Smooth muscle cell (in vitro differentiated cells): ENCODE measurements at regions not wholly inside any gene's neighbourhood (a gene's known extent, or its start where the extent isn't known, plus 50 kb on each side); places are given as distances from the start of the nearest gene placed in this dataset.

Experiments
- DNase-seq: peaks from one replicate; lab custom pipeline; 2025; ENCODE audit not compliant: unreplicated experiment; lab: John Stamatoyannopoulos, UW
- H2AFZ ChIP-seq: fragments of 200-600 bp; sonication (generic); 2 replicates; pipeline ENCODE4 v1.6.0; 2016; ENCODE audit warnings: antibody characterized with exemption, low read depth, mild to moderate bottlenecking
- H3F3A ChIP-seq: fragments of 200-600 bp; sonication (generic); 2 replicates; pipeline ENCODE4 v1.6.0; 2017; ENCODE audit warnings: antibody characterized with exemption, low read depth
- H3K27ac ChIP-seq: fragments of 200-600 bp; sonication (generic); 2 replicates; pipeline ENCODE4 v1.5.1; 2016; ENCODE audit warnings: low read depth, mild to moderate bottlenecking
- H3K27me3 ChIP-seq: fragments of 200-600 bp; sonication (generic); 2 replicates; pipeline ENCODE4 v1.6.1; 2016; ENCODE audit warnings: low read depth, mild to moderate bottlenecking
- H3K36me3 ChIP-seq: fragments of 200-600 bp; sonication (generic); 2 replicates; pipeline ENCODE4 v1.5.1; 2016; ENCODE audit warnings: low read depth
- H3K4me1 ChIP-seq: fragments of 200-600 bp; sonication (generic); 2 replicates; pipeline ENCODE4 v1.5.1; 2016; ENCODE audit warnings: low read depth
- H3K4me2 ChIP-seq: fragments of 200-600 bp; sonication (generic); 2 replicates; pipeline ENCODE4 v1.6.0; 2016; ENCODE audit warnings: mild to moderate bottlenecking
- H3K4me3 ChIP-seq: fragments of 200-600 bp; sonication (generic); 2 replicates; pipeline ENCODE4 v1.5.1; 2016; ENCODE audit warnings: mild to moderate bottlenecking
- H3K79me2 ChIP-seq: fragments of 200-600 bp; sonication (generic); 2 replicates; pipeline ENCODE4 v1.6.0; 2016; ENCODE audit warnings: low read depth, mild to moderate bottlenecking
- H3K9ac ChIP-seq: fragments of 200-600 bp; sonication (generic); 2 replicates; pipeline ENCODE4 v1.6.0; 2016; ENCODE audit warnings: low read depth
- H3K9me3 ChIP-seq: fragments of 200-600 bp; sonication (generic); replicated peaks from 2 replicates; pipeline ENCODE4 v1.5.1; 2016; ENCODE audit warnings: low read depth
- H4K20me1 ChIP-seq: fragments of 200-600 bp; sonication (generic); 2 replicates; pipeline ENCODE4 v1.6.0; 2016; ENCODE audit warnings: low read depth
- WGBS: methylation state at CpG from one replicate; pipeline ENCODE4 v1.1.7; 2016; ENCODE audit warnings: low lambda C conversion rate; 5-methylcytosine and 5-hydroxymethylcytosine counted together
- TF ChIP-seq, protein P1 (sequence below): fragments of 200-600 bp; sonication (generic); IDR thresholded peaks from 2 replicates; pipeline ENCODE4 v1.5.1; 2017; ENCODE audit warnings: borderline replicate concordance, mild to moderate bottlenecking, antibody characterized with exemption; ENCODE audit not compliant: insufficient read depth, poor library complexity, severe bottlenecking

DNA sequence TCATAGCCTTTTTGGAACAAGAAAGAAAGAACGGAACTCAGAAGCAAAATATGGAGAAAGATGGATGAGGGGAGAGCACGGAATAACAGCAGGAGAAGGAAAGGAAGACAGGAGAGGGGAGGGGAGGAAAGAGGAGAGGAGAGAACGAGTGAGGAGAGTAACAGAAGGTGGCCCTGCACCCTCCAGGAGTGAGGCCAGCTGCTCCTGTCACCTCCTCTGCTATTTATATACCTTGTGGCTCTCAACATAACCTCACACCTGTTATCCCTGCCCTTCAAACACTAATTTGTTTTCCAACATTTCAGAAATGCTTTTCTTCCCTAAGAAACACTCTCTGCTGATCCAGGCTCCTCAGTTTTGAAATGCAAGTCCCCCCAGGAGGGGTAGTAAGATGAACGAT lies 53.4 kb upstream of the ATP2B2 start:
- H3K36me3 ChIP-seq = no peaks in the 10 kb centered on the region
- H4K20me1 ChIP-seq = no peaks in the 10 kb centered on the region
- no peak for DNase-seq
- H3K4me3 ChIP-seq = no peak overlapping the region
- WGBS = 71% methylated on average over 4 of the region's 4 CpGs
- no peaks in the 10 kb centered on the region for H3F3A ChIP-seq
- peaks cover 21% of the 10 kb centered on the region for H3K27me3 ChIP-seq
- no peak overlapping the region for H3K4me2 ChIP-seq
- no peak overlapping the region for H3K27ac ChIP-seq
- TF ChIP-seq, protein P1, sequence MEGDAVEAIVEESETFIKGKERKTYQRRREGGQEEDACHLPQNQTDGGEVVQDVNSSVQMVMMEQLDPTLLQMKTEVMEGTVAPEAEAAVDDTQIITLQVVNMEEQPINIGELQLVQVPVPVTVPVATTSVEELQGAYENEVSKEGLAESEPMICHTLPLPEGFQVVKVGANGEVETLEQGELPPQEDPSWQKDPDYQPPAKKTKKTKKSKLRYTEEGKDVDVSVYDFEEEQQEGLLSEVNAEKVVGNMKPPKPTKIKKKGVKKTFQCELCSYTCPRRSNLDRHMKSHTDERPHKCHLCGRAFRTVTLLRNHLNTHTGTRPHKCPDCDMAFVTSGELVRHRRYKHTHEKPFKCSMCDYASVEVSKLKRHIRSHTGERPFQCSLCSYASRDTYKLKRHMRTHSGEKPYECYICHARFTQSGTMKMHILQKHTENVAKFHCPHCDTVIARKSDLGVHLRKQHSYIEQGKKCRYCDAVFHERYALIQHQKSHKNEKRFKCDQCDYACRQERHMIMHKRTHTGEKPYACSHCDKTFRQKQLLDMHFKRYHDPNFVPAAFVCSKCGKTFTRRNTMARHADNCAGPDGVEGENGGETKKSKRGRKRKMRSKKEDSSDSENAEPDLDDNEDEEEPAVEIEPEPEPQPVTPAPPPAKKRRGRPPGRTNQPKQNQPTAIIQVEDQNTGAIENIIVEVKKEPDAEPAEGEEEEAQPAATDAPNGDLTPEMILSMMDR = no peak
- no peaks in the 10 kb centered on the region for H3K79me2 ChIP-seq
- H3K9ac ChIP-seq = no peak overlapping the region
- H3K4me1 ChIP-seq = peaks cover 11% of the 10 kb centered on the region
- no peak overlapping the region for H2AFZ ChIP-seq
- H3K9me3 ChIP-seq = no peaks in the 10 kb centered on the region

DNA sequence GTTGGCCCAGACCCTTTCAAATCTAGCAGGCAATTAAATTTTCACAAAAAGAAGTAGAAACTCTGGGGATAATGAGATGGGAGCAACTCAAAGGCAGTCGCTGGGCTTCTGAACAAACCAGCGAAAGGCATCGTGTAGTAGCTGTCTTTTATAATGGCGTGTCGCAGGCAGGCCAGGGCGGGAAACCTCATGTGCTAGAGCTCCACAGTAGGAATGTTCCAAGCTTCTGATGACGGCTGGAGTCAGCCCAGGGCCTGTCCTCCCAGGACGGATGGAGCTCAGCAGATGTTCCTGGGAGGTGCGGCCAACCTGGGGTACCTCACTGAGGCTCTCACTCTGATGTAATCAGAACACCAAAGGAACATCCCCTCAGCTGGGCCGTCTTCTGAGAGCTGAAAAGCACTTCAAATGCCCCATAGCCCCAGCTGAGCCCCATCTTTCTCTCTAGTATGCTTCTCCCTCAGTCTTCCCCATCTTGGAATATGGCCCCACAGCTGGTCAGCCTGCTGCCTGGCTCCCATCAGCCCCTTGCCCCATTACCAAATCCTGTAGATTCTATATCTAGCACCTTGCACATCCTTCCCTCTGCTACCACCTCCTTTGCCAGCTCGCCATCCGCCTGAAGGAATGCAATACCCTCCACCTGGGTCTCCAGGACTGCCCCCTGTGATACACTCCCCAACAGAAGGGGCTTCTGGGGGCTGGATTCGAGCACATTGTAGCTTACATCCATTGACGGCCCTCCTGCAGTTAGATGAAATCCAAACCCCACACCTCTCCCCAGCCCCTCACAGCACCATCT lies 54.9 kb upstream of the ATP2B2 start:
- Histone ChIP-seq H3K4me1 (no peaks in the 10 kb centered on the region), H3K9ac (no peak overlapping the region), H4K20me1 (no peaks in the 10 kb centered on the region), H2AFZ (no peak overlapping the region), H3K4me2 (no peak overlapping the region), H3K27ac (no peak overlapping the region), H3K79me2 (no peaks in the 10 kb centered on the region), H3K36me3 (no peaks in the 10 kb centered on the region), H3K9me3 (no peaks in the 10 kb centered on the region), H3F3A (no peaks in the 10 kb centered on the region), H3K27me3 (peaks cover 34% of the 10 kb centered on the region), H3K4me3 (no peak overlapping the region)
- DNase-seq = no peak
- 85% methylated on average over 14 of the region's 14 CpGs for WGBS
- TF ChIP-seq, protein P1 = no peak

DNA sequence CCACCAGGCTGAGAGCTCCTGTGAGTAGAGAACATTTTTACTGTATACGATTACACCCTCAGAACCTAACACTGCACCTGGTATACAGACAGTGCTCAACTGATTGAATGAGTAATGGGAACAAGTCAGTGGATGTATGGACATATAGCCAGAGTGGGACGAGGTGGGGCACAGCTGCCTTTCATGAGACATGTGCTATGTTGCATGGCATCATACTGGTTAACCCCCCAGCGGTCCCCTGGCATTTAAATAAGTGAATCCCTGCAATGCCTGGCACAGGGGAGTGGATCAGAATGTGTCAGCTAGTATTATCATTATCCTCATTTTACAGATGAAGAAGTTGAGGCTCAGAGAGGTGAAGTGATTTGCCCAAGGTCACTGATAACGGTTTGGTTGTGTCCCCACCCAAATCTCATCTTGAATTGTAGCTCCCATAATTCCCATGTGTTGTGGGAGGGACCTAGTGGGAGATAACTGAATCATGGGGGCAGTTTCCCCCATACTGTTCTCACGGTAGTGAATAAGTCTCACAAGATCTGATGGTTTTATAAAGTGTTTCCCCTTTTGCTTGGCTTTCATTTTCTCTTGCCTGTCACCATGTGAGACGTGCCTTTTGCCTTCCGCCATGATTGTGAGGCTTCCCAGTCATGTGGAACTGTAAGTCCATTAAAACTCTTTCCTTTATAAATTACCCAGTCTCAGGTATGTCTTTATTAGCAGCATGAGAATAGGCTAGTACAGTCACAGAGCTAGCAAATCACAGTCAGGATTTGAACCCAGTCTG lies 56.0 kb upstream of the ATP2B2 start:
- no peak overlapping the region for H3K9ac ChIP-seq
- H3K4me1 ChIP-seq = no peaks in the 10 kb centered on the region
- H3K36me3 ChIP-seq = no peaks in the 10 kb centered on the region
- H3K4me3 ChIP-seq = no peak overlapping the region
- H3K4me2 ChIP-seq = no peak overlapping the region
- DNase-seq = no peak
- 85% methylated on average over 7 of the region's 7 CpGs for WGBS
- no peaks in the 10 kb centered on the region for H3K9me3 ChIP-seq
- no peak overlapping the region for H2AFZ ChIP-seq
- no peaks in the 10 kb centered on the region for H3F3A ChIP-seq
- peaks cover 45% of the 10 kb centered on the region for H3K27me3 ChIP-seq
- TF ChIP-seq, protein P1 = no peak
- no peaks in the 10 kb centered on the region for H3K79me2 ChIP-seq
- no peaks in the 10 kb centered on the region for H4K20me1 ChIP-seq
- H3K27ac ChIP-seq = no peak overlapping the region
